ENCODE measurements at regions not wholly inside any gene's neighbourhood (a gene's known extent, or its start where the extent isn't known, plus 50 kb on each side); places are given as distances from the start of the nearest gene placed in this dataset.
"Not testable (repeated sequence)": the region's sequence is repeated elsewhere in the genome, so short reads cannot be mapped to it uniquely, and the experiment has no call there.

DNA sequence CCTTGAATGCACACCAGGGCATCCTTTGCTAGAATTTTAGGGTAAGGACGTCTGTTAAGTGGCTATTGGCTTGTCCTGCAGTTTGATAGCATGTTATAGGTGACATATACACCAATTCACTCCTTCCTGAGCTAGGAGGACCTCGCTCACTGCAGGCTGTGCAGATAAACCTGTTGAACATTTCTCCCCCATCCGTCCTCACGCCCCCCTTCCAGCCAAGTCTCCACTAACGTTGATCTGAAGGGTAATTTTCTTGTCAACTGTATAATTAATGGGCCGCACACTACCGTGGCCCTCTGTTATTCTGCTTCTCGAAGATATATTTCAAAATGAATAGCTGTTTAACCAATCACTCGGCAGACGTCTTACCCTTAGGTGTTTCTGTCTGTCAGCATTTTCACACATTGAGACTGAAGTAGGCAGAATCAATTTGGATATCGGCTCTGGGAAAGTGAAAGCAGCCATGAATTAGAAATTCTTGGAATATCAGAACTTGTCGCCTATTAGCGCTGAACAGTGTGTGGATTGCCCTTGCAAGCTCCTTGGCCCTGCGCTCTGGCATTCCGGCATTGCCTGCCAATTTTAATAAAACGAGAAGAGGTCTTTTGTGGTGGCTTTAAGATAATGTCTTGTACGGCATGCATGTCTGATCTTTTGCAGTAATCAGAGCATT lies 905.3 kb downstream of the TYW1 start:
- no peak for DNase-seq (ENCODE audit: low read depth in 2 of 2)

GRCh38 chr7:67907792-67908191 lies 911.2 kb downstream of the TYW1 start:
- DNase-seq (ENCODE audit: low read depth in 2 of 2) = no peak

DNA sequence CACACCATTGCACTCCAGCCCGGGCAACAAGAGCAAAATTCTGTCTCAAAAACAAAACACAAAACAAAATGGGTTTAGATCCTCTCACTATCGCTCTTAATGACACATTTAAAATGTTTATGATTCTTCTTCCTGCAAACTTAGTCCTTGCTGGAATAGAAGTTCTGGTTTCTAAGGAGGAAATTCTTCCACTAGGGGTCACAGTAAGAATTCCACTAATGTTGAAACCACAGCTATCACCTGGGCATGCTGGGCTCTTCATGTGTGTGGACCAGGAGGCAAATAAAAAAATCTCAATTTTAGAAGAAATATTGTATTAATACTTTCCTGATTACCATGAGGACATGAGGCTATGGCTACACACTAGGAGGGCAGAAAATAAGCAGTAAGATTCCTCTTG lies 915.8 kb downstream of the TYW1 start:
- no peak for DNase-seq (ENCODE audit: low read depth in 2 of 2)

DNA sequence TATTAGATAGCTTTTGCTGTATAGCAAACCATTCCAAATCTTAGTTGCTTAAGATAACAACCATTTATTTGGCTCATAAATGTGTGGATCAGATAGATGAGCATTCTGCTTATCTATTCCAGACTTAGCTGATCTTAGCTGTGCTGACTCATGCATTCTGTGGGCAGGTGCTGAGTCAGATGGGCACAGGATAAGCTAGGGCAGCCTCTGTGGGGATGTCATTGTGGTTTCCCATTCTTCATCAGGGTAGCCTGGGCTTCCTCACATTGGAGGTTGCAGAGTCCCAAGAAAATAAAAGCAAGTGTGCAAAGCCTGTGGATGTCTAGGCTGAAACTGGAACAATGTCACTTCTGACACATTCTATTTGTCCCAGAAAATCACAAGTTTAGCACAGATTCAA lies 917.0 kb downstream of the TYW1 start:
- no peak for DNase-seq (ENCODE audit: low read depth in 2 of 2)

DNA sequence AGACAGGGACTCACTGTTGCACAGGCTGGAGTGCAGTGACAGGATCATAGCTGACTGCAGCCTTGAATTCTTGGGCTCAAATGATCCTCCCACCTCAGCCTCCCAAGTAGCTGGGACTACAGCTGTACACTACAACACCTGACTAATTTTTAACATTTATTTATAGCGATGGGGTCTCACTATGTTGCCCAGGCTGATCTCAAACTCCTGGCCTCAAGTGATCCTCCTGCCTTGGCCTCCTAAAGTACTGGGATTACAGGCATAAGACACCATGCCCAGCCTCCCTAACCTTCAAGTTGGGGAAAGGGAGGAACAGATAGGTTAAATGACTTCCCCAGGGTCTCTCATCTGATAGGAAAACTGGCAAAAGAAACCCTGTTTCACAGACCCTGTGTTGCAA lies 919.5 kb downstream of the TYW1 start:
- not testable (repeated sequence) for DNase-seq (ENCODE audit: low read depth in 2 of 2)

- DNase-seq (ENCODE audit: low read depth in 2 of 2) = no peak
Observed at GRCh38 chr7:67916571-67917436, 920.2 kb downstream of the TYW1 start.

DNA sequence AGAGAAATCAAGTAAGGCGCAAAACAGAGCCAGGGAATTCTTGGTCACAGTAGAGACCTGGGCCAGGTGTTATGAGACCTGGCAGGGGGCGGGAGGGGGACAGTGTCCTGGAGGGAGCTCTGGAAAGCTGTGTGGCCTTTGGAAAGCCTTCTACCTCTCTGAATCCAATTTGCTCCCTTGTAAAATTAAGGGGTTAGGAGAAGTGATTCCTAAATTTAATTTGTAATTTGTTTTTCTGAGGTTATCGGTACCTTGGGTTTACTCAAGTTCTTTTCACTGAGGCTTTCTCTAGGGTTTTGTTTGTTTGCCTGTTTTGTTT lies 920.8 kb downstream of the TYW1 start:
- no peak for DNase-seq (ENCODE audit: low read depth in 2 of 2)

DNA sequence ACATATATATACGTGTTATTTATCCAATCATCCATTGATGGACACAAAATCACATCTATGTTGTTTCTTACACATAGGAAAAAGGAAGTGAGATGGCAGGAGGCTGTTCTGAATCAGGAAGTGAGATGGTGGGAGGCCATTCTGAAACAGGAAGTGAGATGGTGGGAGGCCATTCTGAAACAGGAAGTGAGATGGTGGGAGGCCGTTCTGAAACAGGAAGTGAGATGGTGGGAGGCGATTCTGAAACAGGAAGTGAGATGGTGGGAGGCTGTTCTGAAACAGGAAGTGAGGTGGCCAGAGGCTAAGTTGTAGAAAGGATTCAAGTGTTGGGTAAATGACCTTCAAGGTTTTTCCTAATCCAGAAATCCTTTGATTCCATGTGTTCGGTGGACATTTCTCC lies 921.5 kb downstream of the TYW1 start:
- no peak for DNase-seq (ENCODE audit: low read depth in 2 of 2)

DNA sequence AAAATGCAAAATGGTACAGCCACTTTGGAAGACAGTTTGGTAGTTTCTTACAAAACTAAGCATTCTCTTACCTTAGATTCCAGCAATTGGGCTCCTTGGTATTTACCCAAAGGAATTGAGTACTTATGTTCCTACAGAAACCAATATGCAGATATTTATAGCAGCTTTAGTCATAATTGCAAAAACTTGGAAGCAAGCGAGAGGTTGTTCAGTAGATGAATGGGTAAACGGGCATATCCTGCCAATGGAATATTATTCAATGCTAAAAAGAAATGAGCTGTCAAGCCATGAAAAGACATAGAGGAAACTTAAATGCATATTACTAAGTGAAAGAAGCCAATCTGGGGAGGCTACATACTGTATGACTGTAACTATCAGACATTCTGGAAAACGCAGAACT lies 926.7 kb downstream of the TYW1 start:
- no peak for DNase-seq (ENCODE audit: low read depth in 2 of 2)

- no peak for DNase-seq (ENCODE audit: low read depth in 2 of 2)
Observed at GRCh38 chr7:67928141-67928540, 931.5 kb downstream of the TYW1 start.

- not testable (repeated sequence) for DNase-seq (ENCODE audit: low read depth in 2 of 2)
Observed at GRCh38 chr7:67936447-67936846, 939.8 kb downstream of the TYW1 start.

- DNase-seq (ENCODE audit: low read depth in 2 of 2) = no peak
Observed at GRCh38 chr7:67940400-67940799, 943.8 kb downstream of the TYW1 start.

DNA sequence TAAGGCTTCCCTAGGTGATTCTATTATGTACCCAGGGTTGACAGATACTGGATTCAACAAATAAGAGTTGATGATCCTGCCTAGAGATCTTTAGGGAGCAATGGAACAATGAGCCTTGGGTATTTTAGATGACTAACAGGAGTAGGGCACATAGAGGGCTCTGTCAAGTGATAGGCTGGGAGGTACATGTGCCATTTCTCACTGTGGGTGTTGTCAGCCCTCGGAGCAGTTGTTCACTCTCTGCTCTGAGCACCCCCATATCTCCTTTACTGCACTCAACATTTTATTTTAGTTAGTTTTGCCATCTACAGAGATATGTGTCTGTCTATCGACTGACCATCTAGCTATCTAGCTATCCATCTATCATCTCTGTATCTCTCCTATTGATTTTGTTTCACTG lies 950.6 kb downstream of the TYW1 start:
- no peak for DNase-seq (ENCODE audit: low read depth in 2 of 2)

DNA sequence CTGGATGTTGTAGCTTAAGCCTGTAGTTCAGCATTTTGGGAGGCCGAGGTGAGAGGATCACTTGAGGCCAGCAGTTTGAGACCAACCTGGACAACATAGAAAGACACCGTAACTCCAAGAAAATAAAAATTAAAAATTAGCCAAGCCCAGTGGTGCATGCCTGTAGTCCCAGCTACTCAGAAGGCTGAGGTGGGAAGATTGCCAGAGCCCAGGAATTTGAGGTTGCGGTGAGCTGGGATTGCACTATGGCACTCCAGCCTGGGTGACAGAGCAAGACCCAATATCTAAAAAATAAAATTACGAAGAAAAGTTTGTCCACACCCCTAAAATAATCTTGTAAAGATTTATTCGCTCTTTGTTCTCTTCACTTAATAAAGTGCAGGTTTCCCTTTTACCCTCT lies 951.0 kb downstream of the TYW1 start:
- DNase-seq (ENCODE audit: low read depth in 2 of 2) = no peak

DNA sequence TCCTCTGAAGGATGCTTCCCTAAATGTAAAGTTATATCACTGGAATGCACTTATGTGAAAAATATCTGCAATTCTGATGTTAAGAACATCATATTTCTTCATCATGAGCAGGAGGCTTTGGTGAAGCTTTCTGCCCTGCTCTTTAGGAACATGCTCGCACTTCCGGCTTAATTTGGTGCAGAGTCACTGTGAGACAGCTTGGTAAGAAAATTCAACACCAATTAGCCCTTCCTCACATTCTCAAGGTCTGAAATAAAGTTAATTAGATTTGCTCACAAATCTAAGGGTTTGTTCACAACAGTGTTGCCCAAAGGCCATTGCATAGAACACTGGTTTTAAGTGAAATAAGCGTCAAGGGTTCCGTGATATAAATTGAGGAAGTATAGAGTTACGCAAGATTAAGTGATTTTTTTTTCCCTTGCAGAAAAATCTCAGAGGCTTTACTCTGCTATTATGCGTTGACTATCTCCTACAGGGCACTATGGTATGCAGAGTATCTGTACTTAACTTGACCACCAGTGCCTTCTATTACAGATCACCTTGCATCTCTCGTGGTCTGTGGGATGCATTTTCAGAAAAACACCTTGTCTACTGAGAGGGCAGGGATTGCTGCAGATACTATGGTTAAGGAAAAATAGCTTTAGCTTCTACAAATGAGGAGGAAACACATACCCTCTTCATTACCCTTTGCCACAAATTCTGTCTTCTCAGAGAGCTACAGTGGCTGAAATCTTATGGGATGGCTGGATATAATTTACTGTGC lies 953.9 kb downstream of the TYW1 start:
- DNase-seq (ENCODE audit: low read depth in 2 of 2) = no peak

GRCh38 chr7:67955061-67955460 lies 958.4 kb downstream of the TYW1 start:
- DNase-seq (ENCODE audit: low read depth in 2 of 2) = no peak

DNA sequence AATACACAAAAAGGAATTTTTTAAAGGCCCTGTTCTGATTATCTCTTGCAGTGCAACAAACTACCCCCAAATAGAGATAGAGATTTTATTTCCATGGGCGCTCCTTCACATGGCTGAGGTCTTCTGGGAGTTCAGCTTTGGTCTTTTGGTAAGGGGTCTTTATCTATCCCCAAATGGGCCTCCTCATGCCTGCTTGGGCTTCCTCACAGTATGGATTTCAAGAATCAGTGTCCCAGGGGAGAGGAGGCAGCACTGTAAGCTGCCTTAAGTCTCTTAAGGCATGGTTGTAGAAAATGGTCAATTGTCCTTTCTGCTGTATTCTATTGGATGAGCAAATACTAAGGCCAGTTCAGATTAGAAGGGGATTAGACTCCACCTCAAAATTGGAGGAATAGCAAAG lies 966.2 kb downstream of the TYW1 start:
- no peak for DNase-seq (ENCODE audit: low read depth in 2 of 2)

GRCh38 chr7:67976490-67976889 lies 979.9 kb downstream of the TYW1 start:
- no peak for DNase-seq (ENCODE audit: low read depth in 2 of 2)

DNA sequence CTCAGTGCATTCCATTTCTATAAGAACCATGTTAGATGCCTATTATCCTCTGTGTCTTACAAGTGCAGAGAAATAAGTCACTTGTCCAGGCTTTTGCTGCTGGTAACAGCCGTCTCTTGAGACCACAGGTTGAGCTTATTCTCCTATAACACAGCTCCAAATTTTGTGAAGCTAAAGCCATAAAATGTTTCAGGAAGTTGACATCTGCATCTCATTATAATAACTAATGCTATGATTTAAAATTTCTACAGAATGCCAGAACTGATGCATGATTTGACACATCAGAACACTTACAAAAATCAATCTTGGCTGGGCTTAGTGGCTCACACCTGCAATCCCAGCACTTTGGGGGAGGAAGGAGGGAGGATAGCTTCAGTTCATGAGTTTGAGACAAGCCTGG lies 986.9 kb downstream of the TYW1 start:
- no peak for DNase-seq (ENCODE audit: low read depth in 2 of 2)

- no peak for DNase-seq (ENCODE audit: low read depth in 2 of 2)
Observed at GRCh38 chr7:67984326-67984725, 987.7 kb downstream of the TYW1 start.

- no peak for DNase-seq (ENCODE audit: low read depth in 2 of 2)
Observed at GRCh38 chr7:67989142-67989541, 992.5 kb downstream of the TYW1 start.

GRCh38 chr7:67990003-67990402 lies 993.4 kb downstream of the TYW1 start:
- no peak for DNase-seq (ENCODE audit: low read depth in 2 of 2)

DNA sequence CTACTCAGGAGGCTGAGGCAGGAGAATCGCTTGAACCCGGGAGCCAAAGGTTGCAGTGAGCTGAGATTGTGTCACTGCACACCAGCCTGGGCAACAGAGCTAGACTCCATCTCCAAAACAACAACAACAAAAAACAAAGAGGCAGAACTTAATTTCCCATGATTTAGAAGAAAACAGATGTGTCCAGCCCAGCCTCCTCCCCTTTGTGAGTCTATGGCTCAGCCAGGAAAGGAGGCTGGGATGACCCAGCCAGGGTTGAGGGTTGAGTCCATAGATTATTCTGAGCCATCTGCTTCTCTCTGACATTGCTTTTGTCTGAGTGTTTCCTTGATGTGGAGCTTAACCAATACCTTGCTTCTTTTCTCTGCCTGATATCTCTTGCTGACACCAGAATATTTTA lies 994.1 kb downstream of the TYW1 start:
- DNase-seq (ENCODE audit: low read depth in 2 of 2) = no peak
